AG04450 (cell line): ENCODE measurements at regions not wholly inside any gene's neighbourhood (a gene's known extent, or its start where the extent isn't known, plus 50 kb on each side); places are given as distances from the start of the nearest gene placed in this dataset.

Experiments used
- CTCF ChIA-PET: fragments of 300-600, 350-600 bp; formaldehyde crosslinking; extraction: SDS; loops from one replicate; lab custom pipeline; 2022; ENCODE audit warnings: antibody characterized with exemption, inconsistent platforms; lab: Charles Lee
- POLR2A ChIA-PET: fragments of 350-600 bp; formaldehyde crosslinking; extraction: SDS; loops from one replicate; lab custom pipeline; 2021; ENCODE audit warnings: antibody characterized with exemption, inconsistent platforms; lab: Yijun Ruan, JAX
- DNase-seq: peaks from one replicate; pipeline ENCODE4 v3.0.0-alpha.2; 2011; ENCODE audit warnings: low read depth, low spot score
- H3K27ac ChIP-seq: one replicate; pipeline ENCODE4 v1.5.1; 2012; ENCODE audit warnings: low read depth, low read length, control low read depth
- H3K27me3 ChIP-seq: one replicate; pipeline ENCODE4 v1.6.0; 2012; ENCODE audit warnings: low read length; ENCODE audit not compliant: control insufficient read depth, insufficient read depth
- H3K4me3 ChIP-seq: 2 replicates; pipeline ENCODE4 v1.5.1; 2011; ENCODE audit warnings: mild to moderate bottlenecking, low read depth, low read length, control low read depth
- H3K9me3 ChIP-seq: 2 replicates; pipeline ENCODE4 v1.5.1; 2012; ENCODE audit warnings: low read length; ENCODE audit not compliant: control insufficient read depth, insufficient read depth
- CTCF ChIP-seq: IDR thresholded peaks from 2 replicates; pipeline ENCODE4 v1.5.1; 2011; ENCODE audit warnings: low read depth, low read length, control low read depth, inconsistent platforms

GRCh38 chr16:65384441-65384840 is 262.6 kb upstream of the CDH11 start:
- Histone ChIP-seq H3K27ac (no peak overlapping the region), H3K9me3 (no peaks in the 10 kb centered on the region), H3K4me3 (no peak overlapping the region), H3K27me3 (no peaks in the 10 kb centered on the region)
- TF ChIP-seq CTCF, result no peak
- no peak for DNase-seq
- CTCF ChIA-PET, result no interaction called here
- POLR2A ChIA-PET, result no interaction called here

- H3K27ac ChIP-seq, result no peak overlapping the region
- H3K9me3 ChIP-seq, result no peaks in the 10 kb centered on the region
- no peak overlapping the region for H3K4me3 ChIP-seq
- TF ChIP-seq CTCF, result no peak
- ChIA-PET POLR2A (no interaction called here), CTCF (no interaction called here)
- no peak for DNase-seq
- no peaks in the 10 kb centered on the region for H3K27me3 ChIP-seq
Measured at GRCh38 chr16:65377195-65377594, 255.3 kb upstream of the CDH11 start.

- Histone ChIP-seq H3K27me3 (no peaks in the 10 kb centered on the region), H3K27ac (no peak overlapping the region), H3K9me3 (no peaks in the 10 kb centered on the region), H3K4me3 (no peak overlapping the region)
- POLR2A ChIA-PET, result no interaction called here
- TF ChIP-seq CTCF, result no peak
- CTCF ChIA-PET, result no interaction called here
- no peak for DNase-seq
Measured at GRCh38 chr16:65376601-65377000, 254.7 kb upstream of the CDH11 start.

- Histone ChIP-seq H3K27ac (no peak overlapping the region), H3K27me3 (no peaks in the 10 kb centered on the region), H3K4me3 (no peak overlapping the region), H3K9me3 (no peaks in the 10 kb centered on the region)
- no peak for TF ChIP-seq CTCF
- DNase-seq, result no peak
- ChIA-PET CTCF (no interaction called here), POLR2A (no interaction called here)
Measured at GRCh38 chr16:65375651-65376050, 253.8 kb upstream of the CDH11 start.

- Histone ChIP-seq H3K27me3 (no peaks in the 10 kb centered on the region), H3K9me3 (no peaks in the 10 kb centered on the region), H3K4me3 (no peak overlapping the region), H3K27ac (no peak overlapping the region)
- CTCF ChIA-PET, result interaction anchor here (0.6 kb wide), 1 partner anchor 654 kb away, joined by 5 read pairs; no protein-coding TSS in a partner anchor
- no peak for TF ChIP-seq CTCF
- no peak for DNase-seq
- POLR2A ChIA-PET, result no interaction called here
Measured at GRCh38 chr16:65373097-65373496, 251.2 kb upstream of the CDH11 start.
